ENCODE measurements at regions not wholly inside any gene's neighbourhood (a gene's known extent, or its start where the extent isn't known, plus 50 kb on each side); places are given as distances from the start of the nearest gene placed in this dataset.
"Not testable (repeated sequence)": the region's sequence is repeated elsewhere in the genome, so short reads cannot be mapped to it uniquely, and the experiment has no call there.

GRCh38 chr4:57303012-57303751, 193.0 kb upstream of the IGFBP7 start:
- Histone ChIP-seq H3K4me1 (ENCODE audit: insufficient read depth, low read length) (no peaks in the 10 kb centered on the region), H3K27ac (ENCODE audit: low read length) (no peak overlapping the region), H3K4me2 (ENCODE audit: low read length) (no peak overlapping the region), H3K4me3 (ENCODE audit: low read length) (no peak overlapping the region), H3K36me3 (ENCODE audit: low read depth, low read length) (no peaks in the 10 kb centered on the region), H3K9ac (ENCODE audit: low read length) (no peak overlapping the region), H3K79me2 (ENCODE audit: low read length) (no peaks in the 10 kb centered on the region), H4K20me1 (ENCODE audit: low read length) (no peaks in the 10 kb centered on the region), H3K9me2 (replicated peaks; ENCODE audit: low read length) (no peaks in the 10 kb centered on the region), H2AFZ (ENCODE audit: low read length) (peak overlapping the region; percentile 25; the same call in 1 of the 2 replicates), H3K27me3 (ENCODE audit: low read length) (0 out of 2 replicates have a peak, but pooled peaks cover 8% of the 10 kb centered on the region), H3K9me3 (ENCODE audit: low read length) (no peaks in the 10 kb centered on the region), H3F3A (ENCODE audit: low read length, unreplicated experiment) (no peaks in the 10 kb centered on the region)
- ChIA-PET CTCF (no interaction called here), POLR2A (ENCODE audit: unreplicated experiment) (no interaction called here)
- ATAC-seq (no peak), DNase-seq (peak; percentile 22)
- no TSS peak for BruUV-seq (replicated peaks)
- TF ChIP-seq EZH2phosphoT487 (IDR thresholded peaks at IDR 0.05; ENCODE audit: borderline replicate concordance, low read length) (no peak), EZH2 (IDR thresholded peaks at IDR 0.05; ENCODE audit: low read length, unreplicated experiment) (no peak), CTCF (conservative IDR thresholded peaks at IDR 0.05; ENCODE audit: low read depth, low read length) (no peak; the same call in 1 of the 2 replicates)
- intact Hi-C loops (cut with micrococcal nuclease), result no loop called here

- H3K4me1 ChIP-seq (ENCODE audit: insufficient read depth, low read length); H3K27ac ChIP-seq (ENCODE audit: low read length); H3K9ac ChIP-seq (ENCODE audit: low read length); H3K36me3 ChIP-seq (ENCODE audit: low read depth, low read length); H3K9me2 ChIP-seq (replicated peaks; ENCODE audit: low read length); H3F3A ChIP-seq (ENCODE audit: low read length, unreplicated experiment); POLR2A ChIA-PET (ENCODE audit: unreplicated experiment); BruUV-seq (replicated peaks); intact Hi-C loops (cut with micrococcal nuclease); H3K27me3 ChIP-seq (ENCODE audit: low read length); CTCF ChIA-PET; H3K9me3 ChIP-seq (ENCODE audit: low read length); H3K4me2 ChIP-seq (ENCODE audit: low read length); H4K20me1 ChIP-seq (ENCODE audit: low read length); H2AFZ ChIP-seq (ENCODE audit: low read length); H3K4me3 ChIP-seq (ENCODE audit: low read length); DNase-seq; ATAC-seq; H3K79me2 ChIP-seq (ENCODE audit: low read length): not testable (repeated sequence)
Measured at GRCh38 chr4:57300300-57300699, 190.1 kb upstream of the IGFBP7 start.

- Histone ChIP-seq H3K4me1 (ENCODE audit: insufficient read depth, low read length) (no peaks in the 10 kb centered on the region), H3K4me2 (ENCODE audit: low read length) (no peak overlapping the region), H4K20me1 (ENCODE audit: low read length) (no peaks in the 10 kb centered on the region), H2AFZ (ENCODE audit: low read length) (no peak overlapping the region), H3F3A (ENCODE audit: low read length, unreplicated experiment) (no peaks in the 10 kb centered on the region), H3K9me3 (ENCODE audit: low read length) (no peaks in the 10 kb centered on the region), H3K27me3 (ENCODE audit: low read length) (no peaks in the 10 kb centered on the region), H3K36me3 (ENCODE audit: low read depth, low read length) (no peaks in the 10 kb centered on the region), H3K4me3 (ENCODE audit: low read length) (no peak overlapping the region), H3K9ac (ENCODE audit: low read length) (no peak overlapping the region), H3K9me2 (replicated peaks; ENCODE audit: low read length) (no peaks in the 10 kb centered on the region), H3K27ac (ENCODE audit: low read length) (no peak overlapping the region), H3K79me2 (ENCODE audit: low read length) (no peaks in the 10 kb centered on the region)
- DNase-seq (peak; percentile 12), ATAC-seq (no peak)
- intact Hi-C loops (cut with micrococcal nuclease), result no loop called here
- POLR2A ChIA-PET (ENCODE audit: unreplicated experiment), result no interaction called here
- CTCF ChIA-PET, result no interaction called here
- TF ChIP-seq EZH2 (IDR thresholded peaks at IDR 0.05; ENCODE audit: low read length, unreplicated experiment), result no peak
- no peak for TF ChIP-seq EZH2phosphoT487 (IDR thresholded peaks at IDR 0.05; ENCODE audit: borderline replicate concordance, low read length)
- no peak for TF ChIP-seq CTCF (conservative IDR thresholded peaks at IDR 0.05; ENCODE audit: low read depth, low read length)
- BruUV-seq (replicated peaks), result no TSS peak
Measured at GRCh38 chr4:57291911-57292310, 181.7 kb upstream of the IGFBP7 start.

Measured in PC-3 (cell line).